Colonic mucosa (tissue), 4 donors: ENCODE measurements at regions not wholly inside any gene's neighbourhood (a gene's known extent, or its start where the extent isn't known, plus 50 kb on each side); places are given as distances from the start of the nearest gene placed in this dataset.
"Not testable (repeated sequence)": the region's sequence is repeated elsewhere in the genome, so short reads cannot be mapped to it uniquely, and the experiment has no call there.

Experiments
- DNase-seq: peaks from one replicate; pipeline ENCODE4 v3.0.0-alpha.2; 2020
- H3K27ac ChIP-seq: fragments of 200-600 bp; one replicate; pipeline ENCODE4 v1.8.0; 2021
- H3K27me3 ChIP-seq: fragments of 200-600 bp; one replicate; pipeline ENCODE4 v1.8.0; 2021
- H3K36me3 ChIP-seq: fragments of 200-600 bp; one replicate; pipeline ENCODE4 v1.8.0; 2021
- H3K4me1 ChIP-seq: fragments of 200-600 bp; one replicate; pipeline ENCODE4 v1.8.0; 2021; ENCODE audit warnings: mild to moderate bottlenecking
- H3K4me3 ChIP-seq: fragments of 200-600 bp; one replicate; pipeline ENCODE4 v1.8.0; 2021
- H3K9ac ChIP-seq, 2 donors: one replicate each; pipeline ENCODE4 v1.7.0; 2013; ENCODE audit warnings: control low read depth in 2 of 2, low read depth in 2 of 2, low read length in 2 of 2
- H3K9me3 ChIP-seq: fragments of 200-600 bp; one replicate; pipeline ENCODE4 v1.8.0; 2021
- intact Hi-C: fragments of 100-400 bp; cut with DNase I; formaldehyde crosslinking; loops from one replicate; pipeline ENCODE4 v1.14.1; 2022
- TF ChIP-seq, protein P1 (sequence below): fragments of 200-600 bp; IDR thresholded peaks from one replicate; pipeline ENCODE4 v1.8.0; 2022; ENCODE audit warnings: antibody characterized with exemption, mild to moderate bottlenecking
- donor health status: healthy.
- donor health status: DM: no; HTN: no; CAD: no.
- donor health status: DM: no; HTN: no; CAD: no.

DNA sequence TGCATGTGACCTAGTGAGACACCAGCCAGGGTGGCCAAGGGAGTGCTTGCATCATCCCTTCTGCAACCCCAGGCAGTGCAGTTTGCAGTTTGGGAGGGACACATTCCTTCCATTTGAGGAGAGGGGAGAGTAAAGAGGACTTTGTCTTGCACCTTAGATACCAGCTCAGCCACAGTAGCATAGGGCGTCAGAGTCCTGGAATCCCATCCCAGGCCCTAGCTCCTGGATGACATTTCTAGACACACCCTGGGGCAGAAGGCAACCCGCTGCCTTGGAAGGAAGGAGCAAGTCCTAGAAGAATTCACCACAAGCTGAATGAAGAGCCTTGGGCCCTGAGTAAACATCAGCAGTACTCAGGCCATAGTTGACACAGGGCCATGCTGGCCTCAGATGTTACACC is 680.4 kb upstream of the IMPG1 start:
- H3K36me3 ChIP-seq, result no peaks in the 10 kb centered on the region
- no peak overlapping the region for H3K4me3 ChIP-seq
- H3K9ac ChIP-seq, result no peak overlapping the region
- H3K4me1 ChIP-seq, result no peaks in the 10 kb centered on the region
- TF ChIP-seq, protein P1, sequence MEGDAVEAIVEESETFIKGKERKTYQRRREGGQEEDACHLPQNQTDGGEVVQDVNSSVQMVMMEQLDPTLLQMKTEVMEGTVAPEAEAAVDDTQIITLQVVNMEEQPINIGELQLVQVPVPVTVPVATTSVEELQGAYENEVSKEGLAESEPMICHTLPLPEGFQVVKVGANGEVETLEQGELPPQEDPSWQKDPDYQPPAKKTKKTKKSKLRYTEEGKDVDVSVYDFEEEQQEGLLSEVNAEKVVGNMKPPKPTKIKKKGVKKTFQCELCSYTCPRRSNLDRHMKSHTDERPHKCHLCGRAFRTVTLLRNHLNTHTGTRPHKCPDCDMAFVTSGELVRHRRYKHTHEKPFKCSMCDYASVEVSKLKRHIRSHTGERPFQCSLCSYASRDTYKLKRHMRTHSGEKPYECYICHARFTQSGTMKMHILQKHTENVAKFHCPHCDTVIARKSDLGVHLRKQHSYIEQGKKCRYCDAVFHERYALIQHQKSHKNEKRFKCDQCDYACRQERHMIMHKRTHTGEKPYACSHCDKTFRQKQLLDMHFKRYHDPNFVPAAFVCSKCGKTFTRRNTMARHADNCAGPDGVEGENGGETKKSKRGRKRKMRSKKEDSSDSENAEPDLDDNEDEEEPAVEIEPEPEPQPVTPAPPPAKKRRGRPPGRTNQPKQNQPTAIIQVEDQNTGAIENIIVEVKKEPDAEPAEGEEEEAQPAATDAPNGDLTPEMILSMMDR, result no peak
- DNase-seq, result no peak
- H3K27me3 ChIP-seq, result no peaks in the 10 kb centered on the region
- no peak overlapping the region for H3K27ac ChIP-seq
- intact Hi-C loops, result no loop called here
- H3K9me3 ChIP-seq, result no peaks in the 10 kb centered on the region

DNA sequence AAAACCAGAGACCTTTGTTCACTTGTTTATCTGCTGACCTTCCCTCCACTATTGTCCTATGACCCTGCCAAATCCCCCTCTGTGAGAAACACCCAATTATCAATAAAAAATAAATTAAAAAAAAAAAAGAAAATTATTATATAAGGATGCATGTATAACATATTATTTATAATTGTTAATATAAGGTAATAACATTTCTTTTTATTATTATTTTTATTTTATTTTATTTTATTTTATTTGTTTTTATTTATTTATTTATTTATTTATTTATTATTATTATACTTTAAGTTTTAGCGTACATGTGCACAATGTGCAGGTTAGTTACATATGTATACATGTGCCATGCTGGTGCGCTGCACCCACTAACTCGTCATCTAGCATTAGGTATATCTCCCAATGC is 672.9 kb upstream of the IMPG1 start:
- intact Hi-C loops, DNase-seq: not testable (repeated sequence)

DNA sequence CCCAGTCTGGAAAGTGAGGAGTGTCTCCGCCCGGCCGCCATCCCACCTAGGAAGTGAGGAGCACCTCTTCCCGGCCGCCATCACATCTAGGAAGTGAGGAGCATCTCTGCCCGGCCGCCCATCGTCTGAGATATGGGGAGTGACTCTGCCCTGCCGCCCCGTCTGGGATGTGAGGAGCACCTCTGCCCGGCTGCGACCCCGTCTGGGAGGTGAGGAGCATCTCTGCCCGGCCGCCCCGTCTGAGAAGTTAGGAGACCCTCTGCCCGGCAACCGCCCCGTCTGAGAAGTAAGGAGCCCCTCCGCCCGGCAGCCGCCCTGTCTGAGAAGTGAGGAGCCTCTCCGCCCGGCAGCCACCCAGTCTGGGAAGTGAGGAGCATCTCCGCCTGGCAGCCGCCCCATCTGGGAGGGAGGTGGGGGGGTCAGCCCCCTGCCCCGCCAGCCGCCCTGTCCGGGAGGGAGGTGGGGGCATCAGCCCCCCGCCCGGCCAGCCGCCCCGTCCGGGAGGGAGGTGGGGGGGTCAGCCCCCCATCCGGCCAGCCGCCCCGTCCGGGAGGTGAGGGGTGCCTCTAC is 671.8 kb upstream of the IMPG1 start:
- H3K36me3 ChIP-seq, DNase-seq, H3K27me3 ChIP-seq, H3K4me3 ChIP-seq, H3K9ac ChIP-seq, intact Hi-C loops, H3K27ac ChIP-seq, H3K9me3 ChIP-seq, H3K4me1 ChIP-seq: not testable (repeated sequence)

More for the DNA sequence above, 672.9 kb upstream of the IMPG1 start:
- not testable (repeated sequence) for H3K27ac ChIP-seq, H3K36me3 ChIP-seq, H3K4me1 ChIP-seq, H3K4me3 ChIP-seq, H3K9me3 ChIP-seq, H3K9ac ChIP-seq, H3K27me3 ChIP-seq

DNA sequence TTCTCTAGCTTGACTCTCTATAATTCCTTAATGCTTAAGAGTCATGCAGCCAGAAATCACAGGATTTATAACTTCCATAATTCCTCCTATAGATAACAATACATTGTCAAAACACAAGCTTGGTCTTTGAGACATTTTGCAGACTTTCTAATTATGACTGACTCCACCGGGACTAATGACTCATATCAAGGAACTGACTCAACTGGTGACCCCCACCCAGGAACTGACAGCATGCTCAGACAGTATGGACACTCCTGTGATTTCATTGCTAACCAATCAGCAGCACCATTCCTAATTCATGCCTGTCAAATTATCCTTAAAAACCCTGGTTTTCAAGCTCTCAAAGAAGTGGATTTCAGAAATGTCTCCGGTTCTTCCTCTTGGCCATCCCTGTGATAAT is 670.5 kb upstream of the IMPG1 start:
- Histone ChIP-seq H3K4me1 (no peaks in the 10 kb centered on the region), H3K27ac (no peak overlapping the region), H3K36me3 (no peaks in the 10 kb centered on the region), H3K4me3 (no peak overlapping the region), H3K27me3 (no peaks in the 10 kb centered on the region), H3K9me3 (no peaks in the 10 kb centered on the region), H3K9ac (no peak overlapping the region)
- intact Hi-C loops, result no loop called here
- TF ChIP-seq, protein P1, result no peak
- DNase-seq, result no peak

DNA sequence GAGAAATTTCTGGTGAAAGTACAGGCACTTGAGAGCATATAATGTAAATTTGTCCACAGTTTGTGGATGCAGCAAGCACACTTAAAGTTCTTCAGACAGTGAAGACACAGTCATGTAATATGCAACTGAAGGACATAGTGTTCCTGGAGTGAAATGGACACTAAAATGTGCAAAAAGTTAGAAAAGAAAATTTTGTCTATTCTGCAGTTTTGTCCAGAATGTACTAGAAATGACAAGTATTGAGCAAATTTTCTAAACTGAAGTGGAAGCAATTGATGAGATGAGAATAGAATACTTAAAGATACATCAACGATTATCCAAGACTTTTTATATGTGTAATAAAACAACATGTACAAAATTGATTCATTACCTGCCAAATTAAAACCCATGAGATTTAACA is 647.0 kb upstream of the IMPG1 start:
- no peaks in the 10 kb centered on the region for H3K27me3 ChIP-seq
- H3K4me1 ChIP-seq, result no peaks in the 10 kb centered on the region
- no peak overlapping the region for H3K9ac ChIP-seq
- no peak overlapping the region for H3K27ac ChIP-seq
- TF ChIP-seq, protein P1, result no peak
- H3K4me3 ChIP-seq, result no peak overlapping the region
- no peaks in the 10 kb centered on the region for H3K36me3 ChIP-seq
- intact Hi-C loops, result no loop called here
- no peak for DNase-seq
- no peaks in the 10 kb centered on the region for H3K9me3 ChIP-seq

DNA sequence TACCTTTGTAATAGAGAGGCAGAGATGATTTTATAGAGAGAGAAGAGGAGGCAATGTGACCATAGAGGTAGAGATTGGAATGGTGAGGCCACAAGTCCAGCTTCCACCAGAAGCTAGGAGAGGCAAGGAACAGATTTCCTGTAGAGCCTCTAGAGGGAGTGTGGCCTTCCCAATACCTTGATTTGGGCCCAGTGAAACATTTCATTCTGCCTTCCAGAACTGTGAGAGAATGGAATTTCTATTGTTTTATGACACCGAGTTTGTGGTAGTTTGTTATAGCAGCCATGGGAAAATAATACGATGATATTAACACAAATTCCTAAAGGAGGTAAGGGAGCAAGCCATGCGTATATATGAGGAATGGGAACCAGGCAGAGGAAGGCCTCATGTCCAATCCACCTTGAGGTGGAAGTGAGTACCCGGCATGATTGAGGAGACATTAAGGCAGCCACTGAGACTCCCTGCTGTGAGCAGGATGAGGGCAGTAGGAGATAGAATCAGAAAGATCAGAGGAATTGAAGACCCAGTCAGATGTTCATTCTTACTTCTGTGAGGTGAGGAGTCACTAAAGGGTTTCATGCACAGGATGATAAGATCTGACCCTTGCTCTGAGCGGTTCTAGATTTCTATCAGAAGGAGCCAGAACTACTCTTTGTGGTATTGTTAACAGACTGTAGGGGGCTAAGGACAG is 636.3 kb upstream of the IMPG1 start:
- TF ChIP-seq, protein P1, result no peak
- intact Hi-C loops, result loop anchor here (5.0 kb wide), 1 partner anchor 154 kb away; no protein-coding TSS in a partner anchor

More for the DNA sequence above, 636.3 kb upstream of the IMPG1 start:
- Histone ChIP-seq H3K27me3 (no peaks in the 10 kb centered on the region), H3K9me3 (no peaks in the 10 kb centered on the region), H3K36me3 (no peaks in the 10 kb centered on the region), H3K4me1 (no peaks in the 10 kb centered on the region), H3K9ac (no peak overlapping the region), H3K27ac (no peak overlapping the region), H3K4me3 (no peak overlapping the region)
- DNase-seq, result no peak
